Cardiac fibroblast (primary cell): ENCODE measurements at regions not wholly inside any gene's neighbourhood (a gene's known extent, or its start where the extent isn't known, plus 50 kb on each side); places are given as distances from the start of the nearest gene placed in this dataset.
"Not testable (repeated sequence)": the region's sequence is repeated elsewhere in the genome, so short reads cannot be mapped to it uniquely, and the experiment has no call there.

ENCODE experiments used
- DNase-seq, 2 donors: peaks; one replicate each; pipeline versions ENCODE4 v3.0.0 to v3.0.0-alpha.2; 2010; ENCODE audit warnings: low read depth in 2 of 2
- H3K4me3 ChIP-seq, 2 donors: replicated peaks in 1 of 2; 1 replicate in 1 of 2; 2 replicates in 1 of 2; pipeline ENCODE4 v1.5.1; 2011; ENCODE audit warnings: low read depth in 2 of 2, low read length in 2 of 2, mild to moderate bottlenecking in 2 of 2, moderate library complexity in 1 of 2
- TF ChIP-seq, protein P1 (sequence below): IDR thresholded peaks from one replicate; pipeline ENCODE4 v1.5.1; 2011; ENCODE audit warnings: low read depth, mild to moderate bottlenecking, low read length, inconsistent platforms

DNA sequence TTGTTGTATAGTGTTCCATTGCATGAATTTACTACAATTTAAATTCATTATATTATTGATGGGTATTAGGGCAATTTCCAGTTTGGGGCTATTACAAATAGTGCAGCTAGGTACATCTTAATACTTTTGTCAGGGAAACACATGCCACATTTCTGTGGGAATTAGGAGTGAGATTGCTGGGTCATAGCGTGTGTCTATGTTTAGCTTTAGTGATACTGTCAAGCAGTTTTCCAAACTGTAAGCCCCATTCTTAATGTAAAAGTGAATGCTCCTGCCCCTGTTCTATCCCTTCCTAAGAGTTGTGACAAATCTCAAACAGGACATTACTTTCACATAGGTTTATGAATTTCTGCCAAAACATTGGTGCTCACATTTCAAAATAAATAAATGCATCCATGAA is 184.5 kb upstream of the ANKRD28 start:
- no peak overlapping the region for H3K4me3 ChIP-seq
- TF ChIP-seq, protein P1, sequence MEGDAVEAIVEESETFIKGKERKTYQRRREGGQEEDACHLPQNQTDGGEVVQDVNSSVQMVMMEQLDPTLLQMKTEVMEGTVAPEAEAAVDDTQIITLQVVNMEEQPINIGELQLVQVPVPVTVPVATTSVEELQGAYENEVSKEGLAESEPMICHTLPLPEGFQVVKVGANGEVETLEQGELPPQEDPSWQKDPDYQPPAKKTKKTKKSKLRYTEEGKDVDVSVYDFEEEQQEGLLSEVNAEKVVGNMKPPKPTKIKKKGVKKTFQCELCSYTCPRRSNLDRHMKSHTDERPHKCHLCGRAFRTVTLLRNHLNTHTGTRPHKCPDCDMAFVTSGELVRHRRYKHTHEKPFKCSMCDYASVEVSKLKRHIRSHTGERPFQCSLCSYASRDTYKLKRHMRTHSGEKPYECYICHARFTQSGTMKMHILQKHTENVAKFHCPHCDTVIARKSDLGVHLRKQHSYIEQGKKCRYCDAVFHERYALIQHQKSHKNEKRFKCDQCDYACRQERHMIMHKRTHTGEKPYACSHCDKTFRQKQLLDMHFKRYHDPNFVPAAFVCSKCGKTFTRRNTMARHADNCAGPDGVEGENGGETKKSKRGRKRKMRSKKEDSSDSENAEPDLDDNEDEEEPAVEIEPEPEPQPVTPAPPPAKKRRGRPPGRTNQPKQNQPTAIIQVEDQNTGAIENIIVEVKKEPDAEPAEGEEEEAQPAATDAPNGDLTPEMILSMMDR, result no peak
- DNase-seq, result no peak

DNA sequence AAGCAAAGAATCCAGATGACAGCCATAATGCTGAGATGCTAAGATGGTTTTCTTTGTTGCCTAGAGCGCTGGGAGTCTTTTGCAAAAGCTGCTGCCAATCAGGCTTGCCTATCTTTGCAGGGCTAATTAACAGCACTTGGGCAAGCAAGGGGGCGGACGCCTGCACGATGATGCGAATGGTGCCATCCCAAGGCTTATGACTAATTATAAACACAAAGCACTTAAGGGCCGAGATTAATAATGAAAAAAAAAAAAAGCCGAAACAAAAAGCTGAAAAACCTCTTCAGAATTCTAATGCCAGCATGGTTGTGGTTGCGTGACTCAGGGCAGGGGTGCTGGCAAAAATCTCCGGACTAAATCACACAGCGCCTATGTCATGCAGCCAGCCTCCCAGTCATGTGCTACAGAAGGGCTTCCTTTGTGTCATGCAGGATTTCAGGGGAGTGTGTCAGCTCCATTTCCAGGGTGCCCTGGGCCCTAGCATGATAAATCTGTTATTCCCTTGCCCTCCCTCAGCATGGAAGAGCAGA is 185.0 kb upstream of the ANKRD28 start:
- peak; percentile 85 to 96 for DNase-seq
- no peak overlapping the region for H3K4me3 ChIP-seq
- TF ChIP-seq, protein P1, result no peak

DNA sequence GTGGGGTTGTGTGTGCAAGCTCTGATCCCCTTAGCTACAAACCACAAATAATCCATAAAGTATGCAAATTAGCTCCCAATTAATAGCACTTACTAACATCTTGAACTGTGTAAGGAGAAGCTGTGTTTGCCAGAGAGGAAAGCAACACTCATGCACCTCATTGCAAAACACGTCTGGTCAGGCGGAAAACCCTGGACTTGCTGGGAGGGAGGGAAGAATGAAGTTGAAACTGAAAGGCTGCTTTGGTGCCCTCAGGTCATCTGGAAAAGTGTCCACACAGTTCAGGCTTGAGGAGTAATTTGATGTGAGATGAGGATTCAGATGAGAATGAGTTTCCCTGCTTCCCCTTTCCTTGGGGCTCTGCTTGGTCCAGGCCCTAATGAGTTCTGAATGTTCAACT is 185.5 kb upstream of the ANKRD28 start:
- H3K4me3 ChIP-seq, result no peak overlapping the region
- TF ChIP-seq, protein P1, result no peak
- peak; percentile 68 to 76 for DNase-seq

DNA sequence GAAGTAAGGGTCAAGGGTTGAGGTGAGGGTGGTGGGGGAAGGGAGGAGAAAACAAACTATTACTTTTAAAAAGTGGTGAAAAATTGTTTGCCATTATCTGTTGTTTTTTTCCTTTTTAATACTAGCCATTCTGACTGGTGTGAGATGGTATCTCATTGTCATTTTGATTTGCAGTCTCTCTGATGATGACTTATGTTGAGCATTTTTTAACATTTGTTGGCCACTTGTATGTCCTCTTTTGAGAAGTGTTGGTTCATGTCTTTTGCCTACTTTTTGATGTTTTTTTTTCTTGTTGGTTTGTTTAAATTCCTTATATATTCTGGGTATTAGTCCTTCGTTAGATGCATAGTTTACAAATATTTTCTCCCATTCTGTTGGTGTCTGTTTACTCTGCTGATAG is 185.9 kb upstream of the ANKRD28 start:
- no peak overlapping the region for H3K4me3 ChIP-seq
- DNase-seq, result no peak
- TF ChIP-seq, protein P1, result no peak

DNA sequence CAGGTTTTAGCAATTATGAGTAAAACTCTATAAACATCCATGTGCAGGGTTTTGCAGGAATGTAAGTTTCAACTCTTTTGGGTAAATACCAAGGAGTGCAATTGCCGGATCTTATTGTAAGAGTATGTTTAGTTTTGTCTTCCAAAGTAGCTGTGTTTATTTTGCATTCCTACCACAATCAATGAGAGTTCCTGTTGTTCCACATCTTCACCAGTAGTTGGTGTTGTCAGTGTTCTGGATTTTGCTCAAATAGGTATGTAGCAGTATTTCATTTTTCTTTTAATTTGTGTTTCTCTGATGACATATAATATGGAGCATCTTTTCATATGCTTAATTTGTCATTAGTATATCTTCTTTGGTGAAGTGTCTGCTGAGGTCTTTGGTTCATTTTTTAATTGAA is 185.1 kb upstream of the GALNT15 start:
- no peak overlapping the region for H3K4me3 ChIP-seq
- DNase-seq, result peak; percentile 6 to 35
- TF ChIP-seq, protein P1, result peak; percentile 48

DNA sequence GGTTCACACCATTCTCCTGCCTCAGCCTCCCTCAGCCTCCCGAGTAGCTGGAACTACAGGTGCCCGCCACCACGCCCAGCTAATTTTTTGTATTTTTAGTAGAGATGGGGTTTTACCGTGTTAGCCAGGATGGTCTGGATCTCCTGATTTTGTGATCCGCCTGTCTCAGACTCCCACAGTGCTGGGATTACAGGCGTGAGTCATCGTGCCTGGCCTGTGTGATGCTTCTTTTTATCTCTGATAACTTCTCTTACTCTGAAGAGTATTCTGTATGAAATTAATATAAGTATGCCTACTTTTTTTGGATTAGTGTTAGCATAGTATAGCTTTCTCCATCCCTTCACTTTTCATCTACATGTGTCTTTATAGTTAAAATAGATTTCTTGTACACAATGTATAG is 180.8 kb upstream of the GALNT15 start:
- not testable (repeated sequence) for H3K4me3 ChIP-seq, DNase-seq

DNA sequence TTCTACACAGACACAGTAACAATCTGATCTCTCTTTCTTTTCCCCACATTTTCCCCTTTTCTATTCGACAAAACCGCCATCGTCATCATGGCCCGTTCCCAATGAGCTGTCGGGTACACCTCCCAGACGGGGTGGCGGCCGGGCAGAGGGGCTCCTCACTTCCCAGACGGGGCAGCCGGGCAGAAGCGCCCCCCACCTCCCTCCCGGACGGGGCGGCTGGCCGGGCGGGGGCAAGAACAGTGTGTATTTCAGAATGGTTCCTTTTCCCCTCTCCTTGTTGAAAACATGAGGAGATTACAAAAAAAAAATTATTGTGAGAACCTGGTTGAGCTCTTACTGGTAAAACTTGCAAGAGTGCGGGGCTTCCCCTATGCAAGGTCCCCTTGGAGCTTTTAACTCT is 178.0 kb upstream of the GALNT15 start:
- H3K4me3 ChIP-seq, DNase-seq: not testable (repeated sequence)

DNA sequence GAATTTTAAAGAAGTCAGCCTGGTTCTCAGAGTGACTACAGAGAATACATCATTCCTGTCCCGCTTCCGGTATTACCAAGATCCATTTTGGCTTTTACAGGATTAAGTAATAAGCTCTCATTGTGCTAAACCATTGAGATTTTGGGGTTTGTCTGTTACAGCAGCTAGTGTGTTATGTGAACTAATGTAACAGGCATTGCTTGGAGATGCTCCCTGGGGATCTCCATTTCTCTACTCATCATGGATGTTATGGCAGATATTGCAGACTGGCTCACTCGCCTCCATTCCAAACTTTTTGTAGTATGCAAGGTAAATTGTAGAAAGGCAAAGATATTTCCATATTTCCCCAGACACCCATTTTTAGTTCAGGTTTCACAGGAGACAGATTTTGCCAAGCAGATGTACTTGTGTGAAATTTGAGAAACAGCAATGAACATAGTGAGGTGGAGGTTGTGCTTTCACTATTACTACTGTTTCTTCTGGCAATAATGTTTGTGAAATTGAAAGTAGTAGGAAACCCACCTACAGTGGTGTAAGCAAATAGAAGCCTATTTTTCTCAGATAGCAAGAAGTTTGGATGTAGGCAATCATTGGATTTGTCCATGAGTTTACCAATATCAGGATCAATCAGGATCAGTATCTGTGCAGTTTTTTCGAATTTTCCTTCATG is 177.1 kb upstream of the GALNT15 start:
- TF ChIP-seq, protein P1, result no peak
- peak in 1 of 2 donors; percentile 33 for DNase-seq
- no peak overlapping the region for H3K4me3 ChIP-seq
